HG02678 (cell line): ENCODE measurements at regions not wholly inside any gene's neighbourhood (a gene's known extent, or its start where the extent isn't known, plus 50 kb on each side); places are given as distances from the start of the nearest gene placed in this dataset.
A peak's percentile ranks its signal among the peaks of the same experiment; 100 is the strongest.
"Not testable (repeated sequence)": the region's sequence is repeated elsewhere in the genome, so short reads cannot be mapped to it uniquely, and the experiment has no call there.

Experiments used
- ATAC-seq: cut with Tn5 transposase; IDR thresholded peaks from one replicate; pipeline ENCODE4 v1.9.1; 2021; ENCODE audit warnings: mild to moderate bottlenecking, moderate library complexity; ENCODE audit not compliant: unreplicated experiment

DNA sequence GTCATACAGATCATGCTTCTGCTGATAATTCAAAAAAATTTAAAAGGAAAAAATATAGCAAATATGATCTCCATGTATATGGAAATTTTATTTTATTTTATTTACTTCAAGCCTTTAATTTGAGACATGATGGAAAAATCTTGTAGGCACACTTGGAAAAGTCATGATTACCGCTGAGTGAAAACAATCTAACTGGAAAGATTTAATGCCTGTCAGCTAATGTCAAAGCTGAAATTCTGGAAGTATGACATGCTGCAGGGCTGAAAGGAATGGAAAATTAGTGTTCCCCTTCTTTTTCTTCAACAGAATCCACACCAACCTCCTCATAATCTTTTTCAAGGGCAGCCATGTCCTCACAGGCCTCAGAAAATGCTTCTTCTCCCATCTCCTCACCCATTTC lies 58.2 kb downstream of the RPRM start:
- ATAC-seq = no peak

DNA sequence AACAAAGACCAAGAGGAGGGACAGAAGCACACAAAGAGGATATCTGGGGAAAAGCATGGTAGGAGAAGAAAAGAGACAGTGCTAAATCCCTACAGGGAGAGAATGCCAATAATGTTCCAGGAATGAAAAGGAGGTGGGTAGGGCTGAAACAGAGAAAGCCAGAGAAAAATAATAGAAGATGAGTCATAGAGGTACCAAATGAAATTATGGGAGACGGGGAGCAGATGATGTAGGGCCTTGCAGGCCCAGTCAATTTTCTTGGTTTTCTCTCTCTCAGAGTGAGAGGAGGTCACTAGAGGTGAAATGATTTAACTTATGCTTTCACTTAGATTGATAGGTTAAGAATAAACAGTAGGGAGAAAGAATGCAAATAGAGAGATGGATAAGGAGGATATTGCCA lies 61.5 kb downstream of the RPRM start:
- ATAC-seq = no peak

DNA sequence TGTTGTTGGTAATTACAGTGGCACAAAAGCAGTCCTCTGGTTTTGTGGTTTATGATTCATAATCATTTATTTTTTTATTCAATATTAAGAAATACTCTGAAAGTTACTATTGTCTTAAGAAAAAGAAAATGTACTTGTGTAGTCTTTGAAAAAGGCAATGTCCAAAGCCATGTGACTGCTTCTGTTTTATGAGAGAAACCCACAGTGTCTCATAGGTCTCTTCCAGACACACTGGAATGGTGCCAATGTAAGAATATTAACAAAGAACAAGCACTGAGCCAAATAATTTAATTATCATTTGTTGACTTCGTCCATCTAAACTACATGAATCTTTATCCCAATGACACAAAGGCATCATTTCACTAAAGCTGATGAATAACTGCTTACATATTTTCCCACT lies 62.5 kb downstream of the RPRM start:
- no peak for ATAC-seq

DNA sequence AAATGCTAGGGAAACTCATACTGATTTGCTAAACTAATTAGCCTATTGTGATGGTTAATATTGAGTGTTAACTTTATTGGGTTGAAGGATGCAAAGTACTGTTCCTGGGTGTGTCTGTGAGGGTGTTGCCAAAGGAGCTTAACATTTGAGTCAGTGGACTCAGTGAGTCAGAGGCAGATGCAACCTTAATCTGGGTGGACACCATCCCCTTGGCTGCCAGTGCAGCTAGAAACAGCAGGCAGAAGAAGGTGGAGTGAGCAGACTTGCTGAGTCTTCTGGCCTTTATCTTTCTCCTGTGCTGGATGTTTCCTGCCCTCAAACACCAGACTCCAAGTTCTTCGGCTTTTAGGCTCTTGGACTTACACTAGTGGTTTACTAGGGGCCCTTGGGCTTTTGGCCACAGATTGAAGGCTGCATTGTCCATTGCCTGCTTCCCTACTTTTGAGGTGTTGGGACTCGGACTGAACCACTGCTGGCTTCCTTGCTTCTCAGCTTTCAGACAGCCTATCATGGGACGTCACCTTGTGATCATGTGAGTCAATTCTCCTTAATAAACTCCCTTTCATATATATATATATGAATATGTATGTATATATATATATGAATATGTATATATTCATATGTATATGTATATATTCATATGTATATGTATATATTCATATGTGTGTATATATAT lies 69.7 kb downstream of the RPRM start:
- ATAC-seq = no peak

DNA sequence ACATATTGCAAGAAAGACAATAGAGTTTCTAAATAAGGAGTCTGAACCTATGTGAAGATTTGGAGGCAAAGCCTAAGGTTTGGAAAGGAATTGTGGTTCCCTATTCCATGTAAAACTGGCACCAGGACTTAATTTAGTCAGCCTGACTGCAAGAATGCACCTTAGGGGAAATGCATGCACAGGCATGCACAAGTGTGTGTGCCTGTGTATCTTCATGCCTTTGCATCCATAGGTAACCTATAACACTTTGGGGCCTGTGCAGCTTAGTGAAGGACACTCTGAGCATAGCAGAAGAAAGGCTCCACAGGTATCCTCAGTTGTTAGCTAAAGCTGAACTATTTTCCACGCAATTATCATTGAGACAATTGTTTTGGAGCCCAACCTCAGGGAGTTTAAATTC lies 73.4 kb downstream of the RPRM start:
- no peak for ATAC-seq

DNA sequence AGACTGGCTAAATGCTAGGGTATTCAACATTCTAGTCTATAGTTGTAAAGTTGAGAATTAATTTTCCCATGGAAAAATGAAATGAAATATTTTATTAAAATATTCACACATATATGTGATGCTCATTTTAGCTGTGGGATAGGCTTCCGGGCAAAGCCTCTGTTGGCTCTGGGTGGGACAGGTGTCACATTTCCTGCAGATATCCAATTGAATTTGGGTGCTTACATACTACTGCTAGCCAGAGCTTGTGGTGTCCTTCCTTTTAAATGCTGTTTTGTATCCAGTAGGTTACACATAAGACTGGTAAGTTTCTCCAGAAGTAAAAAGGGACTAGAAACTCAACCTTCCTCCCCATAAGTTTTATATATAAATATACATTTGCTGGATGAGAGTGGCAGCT lies 73.8 kb downstream of the RPRM start:
- ATAC-seq = no peak

DNA sequence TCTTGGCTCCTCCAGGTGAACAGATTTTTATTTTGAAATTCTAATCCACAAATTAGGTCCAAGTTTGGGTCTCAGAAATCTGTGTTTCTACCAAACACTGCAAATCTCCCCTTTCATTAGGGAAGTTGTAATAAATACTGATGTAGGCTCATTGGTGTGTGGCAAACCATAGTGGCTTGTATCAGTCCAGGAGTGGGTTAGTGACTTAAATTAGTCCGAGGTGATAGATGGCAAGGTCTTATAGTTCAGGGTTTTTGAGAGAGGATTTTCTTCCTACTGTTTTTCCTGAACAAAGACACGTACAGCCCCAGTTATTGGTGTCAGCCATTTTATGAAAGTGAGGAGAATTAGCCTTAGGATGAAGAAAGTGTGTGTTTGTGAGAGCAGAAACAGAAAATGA lies 74.6 kb downstream of the RPRM start:
- ATAC-seq = no peak

DNA sequence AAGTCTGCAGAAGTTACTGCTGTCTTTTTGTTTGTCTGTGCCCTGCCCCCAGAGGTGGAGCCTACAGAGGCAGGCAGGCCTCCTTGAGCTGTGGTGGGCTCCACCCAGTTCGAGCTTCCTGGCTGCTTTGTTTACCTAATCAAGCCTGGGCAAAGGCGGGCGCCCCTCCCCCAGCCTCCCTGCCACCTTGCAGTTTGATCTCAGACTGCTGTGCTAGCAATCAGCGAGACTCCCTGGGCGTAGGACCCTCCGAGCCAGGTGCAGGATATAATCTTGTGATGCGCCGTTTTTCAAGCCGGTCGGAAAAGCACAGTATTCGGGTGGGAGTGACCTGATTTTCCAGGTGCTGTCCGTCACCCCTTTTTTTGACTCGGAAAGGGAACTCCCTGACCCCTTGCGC lies 75.2 kb downstream of the RPRM start:
- ATAC-seq = not testable (repeated sequence)

DNA sequence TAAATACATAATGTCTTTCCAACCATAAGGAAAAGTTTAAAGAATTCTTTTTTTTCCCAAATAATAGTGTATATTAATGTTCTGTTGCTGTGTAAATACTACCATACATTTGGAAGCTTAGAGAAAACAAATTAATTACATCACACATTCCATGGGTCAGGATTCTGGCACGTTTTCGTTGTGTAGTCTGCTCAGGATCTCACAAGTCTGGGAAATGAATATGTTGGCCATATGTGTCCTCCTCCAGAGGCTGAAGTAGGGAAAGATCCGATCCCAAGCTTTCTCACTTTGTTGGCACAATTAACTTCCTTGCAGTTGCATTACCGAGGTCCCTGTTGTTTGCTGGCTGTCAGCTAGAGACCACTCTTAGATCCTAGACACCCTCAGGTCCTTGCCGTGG lies 83.9 kb downstream of the RPRM start:
- ATAC-seq = no peak

DNA sequence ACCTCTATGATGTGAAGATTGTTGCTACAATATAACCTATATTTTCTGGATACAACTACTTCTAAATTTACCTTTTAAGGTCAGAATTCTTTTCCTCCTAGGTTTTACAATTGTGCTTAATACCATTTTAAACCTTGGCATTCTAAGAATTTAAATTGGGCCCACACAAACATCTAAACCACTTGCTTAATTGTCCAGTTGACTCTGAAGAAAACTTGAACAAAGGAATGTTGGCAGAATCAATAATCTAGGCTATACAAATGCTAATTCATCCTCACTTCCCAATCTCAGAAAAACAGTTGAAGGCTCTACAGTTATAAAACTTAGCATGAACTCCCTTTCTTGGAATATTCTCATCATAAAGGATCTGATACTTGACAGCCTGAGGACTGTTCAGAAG lies 84.3 kb downstream of the RPRM start:
- no peak for ATAC-seq

DNA sequence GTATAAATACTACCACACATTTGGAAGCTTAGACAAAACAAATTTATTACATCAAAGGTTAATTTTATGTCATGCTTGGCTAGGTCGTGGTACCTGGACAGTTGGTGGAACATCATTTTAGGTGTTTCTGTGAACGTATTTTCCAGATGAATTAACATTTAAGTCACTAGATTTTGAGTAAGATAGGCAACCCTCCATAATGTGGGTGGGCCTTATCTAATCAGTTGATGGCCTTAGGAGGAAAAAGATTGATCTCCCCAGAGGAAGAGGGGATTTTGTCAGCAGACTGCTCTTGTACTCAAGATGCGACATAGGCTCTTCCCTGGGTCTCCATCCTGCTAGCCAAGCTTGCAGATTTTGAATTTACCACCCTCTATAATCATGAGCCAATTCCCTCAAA lies 85.0 kb downstream of the RPRM start:
- ATAC-seq = no peak

DNA sequence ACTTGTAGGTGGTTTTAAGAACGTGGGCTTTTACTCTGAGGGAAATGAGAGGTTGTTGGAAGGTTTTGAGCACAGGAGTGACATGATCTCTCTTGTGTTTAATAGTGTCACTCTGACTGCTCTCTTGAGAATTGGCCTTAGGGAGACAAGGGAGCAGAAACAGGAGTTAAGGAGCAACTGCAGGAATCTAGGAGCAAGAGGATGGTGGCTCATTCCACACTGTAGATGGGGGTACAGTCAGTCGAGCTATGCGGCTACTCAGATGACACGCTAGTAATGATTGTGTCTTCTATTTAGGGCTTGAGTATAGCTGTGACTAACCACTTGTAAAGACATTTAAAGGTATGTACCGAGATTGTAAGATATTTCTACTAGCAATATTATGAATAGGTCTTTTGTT lies 87.4 kb downstream of the RPRM start:
- no peak for ATAC-seq

DNA sequence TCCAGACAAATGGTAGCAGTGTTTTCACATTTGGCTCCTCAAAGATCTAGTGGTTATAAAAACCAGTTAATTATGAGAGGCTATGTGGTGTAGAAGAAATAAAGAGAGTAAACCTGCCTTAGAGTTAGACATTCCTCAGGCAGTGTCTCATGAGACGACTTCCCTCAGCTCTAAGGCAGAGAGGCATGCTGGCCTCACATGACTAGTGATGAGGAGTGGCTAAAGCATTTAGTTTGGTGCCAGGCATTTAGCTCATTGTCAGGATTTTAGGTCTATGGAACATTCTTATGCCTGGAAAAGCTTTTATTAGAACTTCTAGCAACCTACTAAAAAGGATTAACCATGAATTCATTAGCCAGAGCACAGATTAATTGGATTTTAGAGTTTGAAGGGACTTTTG lies 90.3 kb downstream of the RPRM start:
- no peak for ATAC-seq

DNA sequence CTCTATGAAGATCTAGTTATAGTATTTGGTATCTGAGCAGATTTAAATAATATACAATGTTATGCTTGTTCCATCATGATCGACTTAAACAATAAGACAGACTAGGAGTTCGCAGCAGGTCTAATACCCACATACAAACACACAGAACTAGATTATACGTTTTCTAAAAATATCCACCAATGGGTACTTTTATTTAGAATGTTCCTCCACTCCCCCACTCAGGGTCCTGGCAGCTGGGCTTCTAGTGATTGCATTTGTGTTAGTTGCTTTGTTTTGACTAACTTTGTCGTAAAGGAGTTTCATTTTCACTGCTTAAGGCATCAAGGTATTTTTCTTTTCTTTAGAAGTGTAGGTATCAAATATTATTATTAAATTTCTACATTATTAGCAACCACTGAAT lies 91.4 kb downstream of the RPRM start:
- ATAC-seq = no peak

DNA sequence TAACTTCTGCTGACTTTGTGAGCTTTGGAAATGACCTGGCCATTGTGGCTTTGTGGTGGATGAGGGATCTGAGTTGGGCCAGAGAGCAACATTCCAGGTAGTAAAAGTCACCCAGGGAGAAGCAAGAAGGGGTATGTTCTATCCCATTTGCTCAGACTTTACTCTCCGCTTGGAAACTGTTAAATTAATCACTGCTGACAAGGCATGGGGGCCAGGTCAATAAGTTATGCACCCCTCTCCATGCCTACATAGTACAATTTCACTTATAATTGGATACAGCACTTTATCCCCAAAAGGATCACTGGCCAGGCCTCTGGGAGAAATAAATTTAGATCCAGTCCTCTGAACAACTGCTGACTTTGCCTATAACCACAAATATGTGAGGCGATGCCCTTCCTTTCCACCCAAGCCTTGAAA lies 92.1 kb downstream of the RPRM start:
- no peak for ATAC-seq

DNA sequence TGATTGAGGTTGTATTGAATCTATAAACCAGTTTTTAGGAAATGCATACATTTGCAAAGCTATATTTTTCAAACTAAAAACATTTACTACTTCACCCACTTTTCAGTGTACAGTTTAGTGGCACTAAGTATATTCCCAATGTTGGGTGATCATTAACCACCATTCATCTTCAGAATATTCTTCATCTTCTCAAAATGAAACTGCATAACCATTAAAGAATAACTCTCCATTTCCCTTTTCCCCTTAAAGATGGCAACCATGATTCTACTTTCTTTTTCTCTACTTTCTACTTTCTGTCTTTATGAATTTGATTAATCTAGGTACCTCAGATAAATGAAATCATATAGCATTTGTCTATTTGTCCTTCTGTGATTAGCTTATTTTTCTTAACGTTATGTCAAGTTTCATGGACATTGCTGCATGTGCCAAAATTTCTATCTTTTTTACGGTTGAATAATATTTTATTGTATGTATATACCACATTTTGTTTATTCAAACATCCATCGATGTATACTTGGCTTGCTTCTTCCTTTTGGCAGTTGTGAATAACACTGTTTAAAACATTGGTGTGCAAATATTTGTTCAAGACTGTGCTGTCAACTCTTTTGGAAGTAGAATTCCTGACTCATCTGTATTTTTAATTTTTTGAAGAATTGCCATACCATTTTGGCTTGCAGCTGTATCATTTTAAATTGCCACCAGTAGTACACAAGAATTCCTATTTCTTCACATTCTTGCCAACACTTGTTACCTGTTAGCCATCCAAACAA lies 104.9 kb downstream of the RPRM start:
- ATAC-seq = peak; percentile 51

DNA sequence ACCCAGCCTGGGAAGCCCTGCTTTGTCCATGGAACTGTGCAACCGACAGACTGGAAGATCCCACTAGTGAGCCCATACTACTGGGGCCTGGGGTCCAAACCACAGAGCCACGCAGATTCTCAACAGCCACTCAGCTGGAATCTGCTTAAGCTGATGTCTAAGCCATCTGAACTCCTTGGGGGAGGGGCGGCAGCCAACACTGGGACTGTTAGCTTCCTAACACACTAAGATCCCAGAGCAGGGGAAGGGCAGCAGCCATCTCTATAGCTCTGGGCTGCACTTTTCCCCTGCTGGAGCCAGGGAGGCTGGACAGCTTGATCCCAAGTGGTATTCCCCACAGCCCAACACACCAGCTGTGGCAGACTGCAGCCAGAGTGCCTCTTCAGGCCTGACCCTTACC lies 118.3 kb downstream of the RPRM start:
- ATAC-seq = no peak

DNA sequence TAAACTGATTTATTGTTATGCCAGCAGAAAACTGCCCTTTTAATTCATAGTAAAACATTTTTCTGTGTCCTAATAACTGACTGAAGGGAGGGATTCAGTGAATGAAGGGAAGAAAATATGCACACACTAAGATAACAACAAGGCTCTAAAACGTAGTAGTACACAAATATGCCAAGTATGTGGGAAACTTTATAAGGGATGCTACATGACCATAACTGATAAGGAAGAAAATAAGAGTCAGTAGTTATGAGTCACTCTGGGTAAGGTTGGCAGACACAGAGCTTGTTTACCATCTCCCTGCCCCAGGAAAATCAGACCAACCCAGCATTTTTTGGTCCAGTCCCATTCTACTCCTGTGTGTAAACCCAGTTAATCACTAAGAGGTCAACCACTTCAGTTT lies 124.2 kb downstream of the RPRM start:
- ATAC-seq = no peak

DNA sequence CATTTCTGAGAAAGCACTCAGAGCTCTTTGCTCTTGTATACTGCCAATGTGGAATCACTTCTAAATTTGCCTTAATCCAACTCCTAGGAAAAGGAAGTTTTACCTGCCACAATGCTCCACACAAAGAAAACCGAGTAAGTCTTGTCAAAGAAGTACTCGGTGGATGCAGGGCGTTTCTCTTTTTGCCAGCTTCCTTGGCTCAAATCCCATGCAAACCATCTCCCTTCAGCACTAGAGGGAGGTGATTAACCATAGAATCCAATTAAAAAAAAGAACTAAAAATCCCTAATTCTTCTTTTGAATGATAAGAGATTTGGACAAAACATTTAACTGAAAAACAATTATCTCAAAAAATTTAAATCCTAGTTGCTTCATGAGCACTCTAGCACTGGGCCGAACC lies 129.0 kb downstream of the RPRM start:
- ATAC-seq = no peak

DNA sequence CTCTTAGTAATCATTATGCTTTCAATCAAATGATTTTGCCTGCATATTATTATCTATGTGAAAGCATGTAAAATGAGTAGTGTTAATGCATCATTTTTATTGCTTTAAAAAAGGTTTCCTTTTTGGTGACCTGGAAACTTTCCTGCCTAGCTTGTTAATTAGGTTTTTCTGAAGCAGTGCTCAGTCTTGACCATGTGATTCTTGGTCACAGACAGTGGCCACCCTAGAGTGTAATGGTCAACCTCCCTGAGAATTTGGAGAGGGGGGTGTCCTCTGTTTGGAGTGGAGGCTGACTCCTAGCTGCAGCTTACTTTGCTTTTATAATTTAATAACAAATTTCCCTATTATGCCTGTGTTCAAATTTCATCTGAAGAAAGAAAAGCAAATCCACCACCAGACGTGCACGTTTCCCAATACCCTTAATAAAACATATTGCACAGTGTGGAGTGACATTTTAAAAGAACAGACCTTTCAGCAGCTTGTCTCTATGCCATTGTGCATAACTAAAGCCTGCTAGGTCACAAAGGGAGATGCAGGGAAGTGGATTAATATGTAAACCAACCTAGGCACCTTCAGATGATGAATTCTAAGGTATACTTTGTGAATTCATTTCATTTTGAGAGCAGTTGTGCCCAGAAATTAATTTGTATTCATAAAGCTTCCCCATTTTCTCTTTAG lies 130.6 kb downstream of the RPRM start:
- no peak for ATAC-seq

DNA sequence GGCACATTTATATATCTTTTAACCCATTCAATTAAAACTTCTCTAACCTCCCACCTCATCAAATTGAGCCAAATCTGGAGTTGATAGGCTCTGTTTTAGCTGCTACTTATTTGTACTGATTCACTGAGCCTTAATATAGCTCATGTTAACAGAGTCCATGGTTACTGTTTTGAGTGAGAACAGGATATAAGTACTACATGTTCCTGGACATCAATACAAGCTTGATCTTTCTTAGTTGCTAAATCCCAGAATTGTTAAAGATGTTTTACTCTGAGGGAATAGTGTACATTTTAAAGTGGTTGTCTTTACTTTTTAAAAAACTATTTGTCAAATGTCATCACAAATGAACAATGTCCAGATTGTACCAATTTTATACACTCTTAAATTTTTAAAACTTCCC lies 157.7 kb downstream of the RPRM start:
- ATAC-seq = no peak

DNA sequence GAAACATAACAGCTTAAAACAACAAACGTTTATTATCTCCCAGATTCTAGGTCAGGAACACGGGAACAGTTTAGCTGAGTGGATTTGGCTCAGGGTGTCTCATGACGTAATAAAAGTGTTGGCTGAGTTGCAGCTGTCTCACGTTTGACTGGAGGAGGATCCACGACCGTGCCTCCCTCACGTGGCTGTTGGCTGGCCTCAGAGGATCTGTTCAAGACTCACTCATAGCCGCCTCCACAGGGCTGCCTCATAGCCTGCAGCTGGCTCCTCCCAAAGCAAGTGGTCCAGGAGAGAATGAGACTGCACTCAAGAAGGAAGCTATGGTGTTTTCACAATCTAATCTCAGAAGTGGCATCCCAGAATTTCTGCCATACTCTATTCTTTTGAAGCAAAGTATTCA lies 167.1 kb downstream of the RPRM start:
- no peak for ATAC-seq
